HEK293T (cell line): ENCODE measurements at regions not wholly inside any gene's neighbourhood (a gene's known extent, or its start where the extent isn't known, plus 50 kb on each side); places are given as distances from the start of the nearest gene placed in this dataset.

Source experiments
- CTBP1 ChIP-seq: fragments of 450-650 bp; IDR thresholded peaks from 2 replicates; pipeline ENCODE4 v1.6.1; 2016; ENCODE audit warnings: borderline replicate concordance
- ELF4 ChIP-seq: fragments of 450-650 bp; IDR thresholded peaks from 2 replicates; pipeline ENCODE4 v1.6.1; 2017; ENCODE audit warnings: antibody characterized with exemption
- FOXA1 ChIP-seq: fragments of 450-650 bp; IDR thresholded peaks from 2 replicates; pipeline ENCODE4 v1.6.1; 2016; ENCODE audit warnings: mild to moderate bottlenecking
- FOXM1 ChIP-seq: fragments of 450-650 bp; IDR thresholded peaks from 2 replicates; pipeline ENCODE4 v1.6.1; 2017; ENCODE audit warnings: mild to moderate bottlenecking, borderline replicate concordance
- HDGF ChIP-seq: fragments of 450-650 bp; IDR thresholded peaks from 2 replicates; pipeline ENCODE4 v1.6.1; 2017; ENCODE audit warnings: antibody characterized with exemption, borderline replicate concordance
- L3MBTL2 ChIP-seq: fragments of 450-650 bp; conservative IDR thresholded peaks from 2 replicates; pipeline ENCODE4 v1.6.1; 2016; ENCODE audit warnings: mild to moderate bottlenecking
- LEF1 ChIP-seq: fragments of 450-650 bp; IDR thresholded peaks from 2 replicates; pipeline ENCODE4 v1.6.1; 2017; ENCODE audit warnings: mild to moderate bottlenecking, borderline replicate concordance
- NFRKB ChIP-seq: fragments of 450-650 bp; IDR thresholded peaks from 2 replicates; pipeline ENCODE4 v1.6.1; 2016; ENCODE audit warnings: mild to moderate bottlenecking, moderate library complexity
- SP1 ChIP-seq: fragments of 450-650 bp; IDR thresholded peaks from 2 replicates; pipeline ENCODE4 v1.6.1; 2017
- SUZ12 ChIP-seq: fragments of 450-650 bp; IDR thresholded peaks from 2 replicates; pipeline ENCODE4 v1.6.1; 2016; ENCODE audit warnings: mild to moderate bottlenecking
- TARDBP ChIP-seq: fragments of 450-650 bp; IDR thresholded peaks from 2 replicates; pipeline ENCODE4 v1.6.1; 2016
- ZNF384 ChIP-seq: fragments of 450-650 bp; IDR thresholded peaks from 2 replicates; pipeline ENCODE4 v1.6.1; 2016
- TF ChIP-seq, protein P1 (sequence below): fragments of 450-650 bp; IDR thresholded peaks from 2 replicates; pipeline ENCODE4 v1.6.1; 2016

DNA sequence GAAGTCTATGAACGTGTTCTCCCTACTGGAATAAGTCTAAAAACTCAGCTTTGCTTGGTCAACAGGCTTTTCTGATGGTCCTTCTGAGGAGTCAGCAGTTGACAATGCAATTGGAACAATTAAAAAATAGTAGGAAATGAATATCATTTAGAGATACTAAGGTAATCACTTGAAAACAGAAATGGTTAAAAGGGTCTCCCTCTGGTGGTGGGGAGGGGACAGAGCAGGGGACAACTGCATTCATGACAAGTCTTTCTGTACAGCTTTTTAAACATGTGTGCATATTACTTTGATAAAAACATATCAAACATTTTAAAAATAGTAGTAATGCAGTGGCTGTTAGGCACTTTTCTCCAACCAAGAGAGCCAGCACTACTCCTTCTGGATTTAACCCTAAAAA is 119.9 kb upstream of the FHIT start:
- TF ChIP-seq, protein P1, sequence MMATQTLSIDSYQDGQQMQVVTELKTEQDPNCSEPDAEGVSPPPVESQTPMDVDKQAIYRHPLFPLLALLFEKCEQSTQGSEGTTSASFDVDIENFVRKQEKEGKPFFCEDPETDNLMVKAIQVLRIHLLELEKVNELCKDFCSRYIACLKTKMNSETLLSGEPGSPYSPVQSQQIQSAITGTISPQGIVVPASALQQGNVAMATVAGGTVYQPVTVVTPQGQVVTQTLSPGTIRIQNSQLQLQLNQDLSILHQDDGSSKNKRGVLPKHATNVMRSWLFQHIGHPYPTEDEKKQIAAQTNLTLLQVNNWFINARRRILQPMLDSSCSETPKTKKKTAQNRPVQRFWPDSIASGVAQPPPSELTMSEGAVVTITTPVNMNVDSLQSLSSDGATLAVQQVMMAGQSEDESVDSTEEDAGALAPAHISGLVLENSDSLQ = no peak
- TF ChIP-seq ELF4 = no peak
- TF ChIP-seq ZNF384 = no peak
- no peak for TF ChIP-seq FOXM1
- TF ChIP-seq TARDBP = no peak
- TF ChIP-seq LEF1 = no peak
- no peak for TF ChIP-seq NFRKB
- no peak for TF ChIP-seq L3MBTL2
- TF ChIP-seq SP1 = no peak
- TF ChIP-seq HDGF = no peak
- no peak for TF ChIP-seq SUZ12
- TF ChIP-seq FOXA1 = no peak
- no peak for TF ChIP-seq CTBP1
